ENCODE measurements at regions not wholly inside any gene's neighbourhood (a gene's known extent, or its start where the extent isn't known, plus 50 kb on each side); places are given as distances from the start of the nearest gene placed in this dataset.

- H3K9ac ChIP-seq, result no peak overlapping the region
- H3K27me3 ChIP-seq (ENCODE audit: insufficient read depth), result no peaks in the 10 kb centered on the region
- no peak overlapping the region for H3K27ac ChIP-seq (ENCODE audit: low read depth in 2 of 2, low read length in 1 of 2)
- DNase-seq, result no peak
- TF ChIP-seq IRF3 (IDR thresholded peaks at IDR 0.05; ENCODE audit: low read depth, low read length) (no peak), YY1 (IDR thresholded peaks at IDR 0.05; ENCODE audit: low read depth) (no peak), RFX5 (IDR thresholded peaks at IDR 0.05; ENCODE audit: low read length) (no peak), EP300 (IDR thresholded peaks at IDR 0.05; ENCODE audit: borderline replicate concordance in 1 of 2, low read depth in 1 of 2, low read length in 1 of 2) (no peak), SIN3A (IDR thresholded peaks at IDR 0.05; ENCODE audit: borderline replicate concordance, low read depth, low read length) (no peak), FOSL2 (IDR thresholded peaks at IDR 0.05; ENCODE audit: borderline replicate concordance, low read depth) (no peak), RXRA (IDR thresholded peaks at IDR 0.05; ENCODE audit: borderline replicate concordance, low read depth) (no peak), FOXJ3 (CRISPR knock-in tag; IDR thresholded peaks at IDR 0.05) (no peak), REST (IDR thresholded peaks at IDR 0.05; ENCODE audit: low read depth, low read length) (no peak), CHD2 (IDR thresholded peaks at IDR 0.05; ENCODE audit: low read length, partially characterized antibody) (no peak), JUND (IDR thresholded peaks at IDR 0.05) (no peak), USF1 (IDR thresholded peaks at IDR 0.05; ENCODE audit: borderline replicate concordance, low read depth) (no peak), SMC3 (IDR thresholded peaks at IDR 0.05; ENCODE audit: low read depth, low read length) (no peak), ELF1 (IDR thresholded peaks at IDR 0.05) (no peak), EZH2phosphoT487 (IDR thresholded peaks at IDR 0.05; ENCODE audit: borderline replicate concordance, low read depth) (no peak), TAF1 (IDR thresholded peaks at IDR 0.05; ENCODE audit: borderline replicate concordance, low read depth, low read length) (no peak), POLR2AphosphoS5 (IDR thresholded peaks at IDR 0.05; ENCODE audit: low read depth, low read length) (no peak), MXI1 (IDR thresholded peaks at IDR 0.05; ENCODE audit: low read depth, low read length) (no peak)
- H3K9me2 ChIP-seq, result no peaks in the 10 kb centered on the region
- H4K20me1 ChIP-seq (ENCODE audit: insufficient read depth), result no peaks in the 10 kb centered on the region
- H3K4me3 ChIP-seq (ENCODE audit: low read depth in 2 of 2, low read length in 1 of 2), result no peak overlapping the region
- 79% methylated on average over 29 of the region's 29 CpGs for WGBS (ENCODE audit: low lambda C conversion rate)
- H3K79me2 ChIP-seq (ENCODE audit: insufficient read depth), result no peaks in the 10 kb centered on the region
- no peak overlapping the region for H3K4me2 ChIP-seq
- no peaks in the 10 kb centered on the region for H3K36me3 ChIP-seq (replicated peaks in 1 of 2; ENCODE audit: control insufficient read depth in 1 of 2, insufficient read depth in 2 of 2, low read length in 1 of 2)
- no peak overlapping the region for H2AFZ ChIP-seq (ENCODE audit: low read depth)
- no peaks in the 10 kb centered on the region for H3K9me3 ChIP-seq
- POLR2A ChIA-PET, result no interaction called here
- H3K4me1 ChIP-seq (ENCODE audit: control insufficient read depth in 1 of 2, insufficient read depth in 2 of 2, low read depth in 1 of 2, low read length in 1 of 2), result no peaks in the 10 kb centered on the region
- CTCF ChIA-PET, result no interaction called here
- no peaks in the 10 kb centered on the region for H3F3A ChIP-seq (replicated peaks; ENCODE audit: insufficient read depth)
Observed at GRCh38 chr6:170158296-170159021, 132.4 kb downstream of the DLL1 start.

Measured in SK-N-SH (cell line).